ENCODE measurements at regions not wholly inside any gene's neighbourhood (a gene's known extent, or its start where the extent isn't known, plus 50 kb on each side); places are given as distances from the start of the nearest gene placed in this dataset.
"Not testable (repeated sequence)": the region's sequence is repeated elsewhere in the genome, so short reads cannot be mapped to it uniquely, and the experiment has no call there.

DNA sequence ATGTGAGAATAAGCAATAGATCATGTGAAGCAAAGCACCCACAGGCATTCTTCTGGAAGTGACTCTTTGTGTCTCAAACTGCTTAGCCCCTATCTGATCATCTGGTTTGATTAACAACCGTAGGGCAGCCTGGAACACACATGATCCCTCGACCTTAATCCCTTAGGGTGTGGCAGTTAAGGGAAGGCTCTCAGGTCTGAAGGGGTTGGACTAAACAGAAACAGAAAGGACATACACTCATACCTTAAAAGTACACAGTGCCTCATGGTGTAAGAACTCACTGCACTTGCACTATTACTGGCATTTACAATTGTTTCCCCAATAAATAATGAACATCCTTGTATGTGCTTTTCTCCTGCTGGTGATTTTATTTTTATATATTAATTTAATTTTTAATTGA, 640.9 kb downstream of the CCSER2 start:
- TF ChIP-seq, protein P1, sequence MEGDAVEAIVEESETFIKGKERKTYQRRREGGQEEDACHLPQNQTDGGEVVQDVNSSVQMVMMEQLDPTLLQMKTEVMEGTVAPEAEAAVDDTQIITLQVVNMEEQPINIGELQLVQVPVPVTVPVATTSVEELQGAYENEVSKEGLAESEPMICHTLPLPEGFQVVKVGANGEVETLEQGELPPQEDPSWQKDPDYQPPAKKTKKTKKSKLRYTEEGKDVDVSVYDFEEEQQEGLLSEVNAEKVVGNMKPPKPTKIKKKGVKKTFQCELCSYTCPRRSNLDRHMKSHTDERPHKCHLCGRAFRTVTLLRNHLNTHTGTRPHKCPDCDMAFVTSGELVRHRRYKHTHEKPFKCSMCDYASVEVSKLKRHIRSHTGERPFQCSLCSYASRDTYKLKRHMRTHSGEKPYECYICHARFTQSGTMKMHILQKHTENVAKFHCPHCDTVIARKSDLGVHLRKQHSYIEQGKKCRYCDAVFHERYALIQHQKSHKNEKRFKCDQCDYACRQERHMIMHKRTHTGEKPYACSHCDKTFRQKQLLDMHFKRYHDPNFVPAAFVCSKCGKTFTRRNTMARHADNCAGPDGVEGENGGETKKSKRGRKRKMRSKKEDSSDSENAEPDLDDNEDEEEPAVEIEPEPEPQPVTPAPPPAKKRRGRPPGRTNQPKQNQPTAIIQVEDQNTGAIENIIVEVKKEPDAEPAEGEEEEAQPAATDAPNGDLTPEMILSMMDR (IDR thresholded peaks at IDR 0.05; ENCODE audit: poor library complexity), result not testable (repeated sequence)
- TF ChIP-seq EZH2phosphoT487 (IDR thresholded peaks at IDR 0.05; ENCODE audit: low read depth, severe bottlenecking, unreplicated experiment), result not testable (repeated sequence)
